Lower leg skin (tissue), 3 donors: ENCODE measurements at regions not wholly inside any gene's neighbourhood (a gene's known extent, or its start where the extent isn't known, plus 50 kb on each side); places are given as distances from the start of the nearest gene placed in this dataset.

Source experiments
- CTCF ChIP-seq, 3 donors: fragments of 450-650 bp; IDR thresholded peaks; one replicate each; pipeline ENCODE4 v1.5.1; 2016; ENCODE audit warnings: antibody characterized with exemption in 3 of 3, mild to moderate bottlenecking in 3 of 3, moderate library complexity in 2 of 3
- POLR2A ChIP-seq, 2 donors: fragments of 450-650 bp; IDR thresholded peaks; one replicate each; pipeline ENCODE4 v1.6.1; 2016 to 2017; ENCODE audit warnings: antibody characterized with exemption in 2 of 2, mild to moderate bottlenecking in 1 of 2, moderate library complexity in 1 of 2

GRCh38 chr11:91406009-91406408, 818.6 kb upstream of the FAT3 start:
- TF ChIP-seq POLR2A (IDR thresholded peaks at IDR 0.05), result no peak
- TF ChIP-seq CTCF (IDR thresholded peaks at IDR 0.05), result no peak
